GM19463 (cell line): ENCODE measurements at regions not wholly inside any gene's neighbourhood (a gene's known extent, or its start where the extent isn't known, plus 50 kb on each side); places are given as distances from the start of the nearest gene placed in this dataset.
"Not testable (repeated sequence)": the region's sequence is repeated elsewhere in the genome, so short reads cannot be mapped to it uniquely, and the experiment has no call there.

Experiments
- ATAC-seq: cut with Tn5 transposase; IDR thresholded peaks from one replicate; pipeline ENCODE4 v1.9.1; 2021; ENCODE audit warnings: mild to moderate bottlenecking, moderate library complexity; ENCODE audit not compliant: unreplicated experiment

- no peak for ATAC-seq
Measured at GRCh38 chr2:183892315-183892941, 705.9 kb upstream of the ZNF804A start.

GRCh38 chr2:183898641-183899040 lies 699.7 kb upstream of the ZNF804A start:
- no peak for ATAC-seq

- ATAC-seq = no peak
Measured at GRCh38 chr2:183901931-183902330, 696.4 kb upstream of the ZNF804A start.

- ATAC-seq = no peak
Measured at GRCh38 chr2:183903026-183903425, 695.3 kb upstream of the ZNF804A start.

GRCh38 chr2:183916041-183916440 lies 682.3 kb upstream of the ZNF804A start:
- not testable (repeated sequence) for ATAC-seq

GRCh38 chr2:183919167-183919566 lies 679.2 kb upstream of the ZNF804A start:
- no peak for ATAC-seq

- ATAC-seq = no peak
Measured at GRCh38 chr2:183919926-183920325, 678.4 kb upstream of the ZNF804A start.

- ATAC-seq = no peak
Measured at GRCh38 chr2:183925281-183925680, 673.0 kb upstream of the ZNF804A start.

GRCh38 chr2:183926433-183926832 lies 671.9 kb upstream of the ZNF804A start:
- no peak for ATAC-seq

GRCh38 chr2:183927406-183928325 lies 670.7 kb upstream of the ZNF804A start:
- ATAC-seq = no peak

GRCh38 chr2:183935005-183935404 lies 663.3 kb upstream of the ZNF804A start:
- no peak for ATAC-seq

GRCh38 chr2:183937220-183937619 lies 661.1 kb upstream of the ZNF804A start:
- no peak for ATAC-seq

GRCh38 chr2:183946193-183946592 lies 652.1 kb upstream of the ZNF804A start:
- no peak for ATAC-seq

GRCh38 chr2:183948861-183949260 lies 649.5 kb upstream of the ZNF804A start:
- ATAC-seq = no peak

- no peak for ATAC-seq
Measured at GRCh38 chr2:183950673-183951072, 647.7 kb upstream of the ZNF804A start.

GRCh38 chr2:183951630-183952029 lies 646.7 kb upstream of the ZNF804A start:
- no peak for ATAC-seq

- ATAC-seq = no peak
Measured at GRCh38 chr2:183952741-183953140, 645.6 kb upstream of the ZNF804A start.

- ATAC-seq = no peak
Measured at GRCh38 chr2:183963609-183964008, 634.7 kb upstream of the ZNF804A start.

- ATAC-seq = no peak
Measured at GRCh38 chr2:183964565-183964964, 633.8 kb upstream of the ZNF804A start.

GRCh38 chr2:183967756-183968155 lies 630.6 kb upstream of the ZNF804A start:
- ATAC-seq = no peak

- ATAC-seq = not testable (repeated sequence)
Measured at GRCh38 chr2:183975676-183976075, 622.7 kb upstream of the ZNF804A start.

- no peak for ATAC-seq
Measured at GRCh38 chr2:183984871-183985270, 613.5 kb upstream of the ZNF804A start.
